Mesendoderm (in vitro differentiated cells): ENCODE measurements at regions not wholly inside any gene's neighbourhood (a gene's known extent, or its start where the extent isn't known, plus 50 kb on each side); places are given as distances from the start of the nearest gene placed in this dataset.

Experiments used
- DNase-seq: peaks from one replicate; pipeline ENCODE4 v3.0.0; 2013
- H2AK5ac ChIP-seq: 2 replicates; pipeline ENCODE4 v1.6.1; 2013; ENCODE audit warnings: low read length, inconsistent platforms
- H2BK120ac ChIP-seq: 2 replicates; pipeline ENCODE4 v1.6.1; 2013; ENCODE audit warnings: low read depth, mild to moderate bottlenecking, low read length, moderate library complexity, mixed read lengths
- H2BK15ac ChIP-seq: replicated peaks from 2 replicates; pipeline ENCODE4 v1.6.1; 2013; ENCODE audit warnings: low read depth, mild to moderate bottlenecking, moderate library complexity
- H2BK5ac ChIP-seq: 2 replicates; pipeline ENCODE4 v1.6.1; 2013; ENCODE audit warnings: low read length, inconsistent platforms
- H3K18ac ChIP-seq: 2 replicates; pipeline ENCODE4 v1.6.1; 2013; ENCODE audit warnings: mild to moderate bottlenecking, low read length, mixed read lengths
- H3K23ac ChIP-seq: one replicate; pipeline ENCODE4 v1.6.1; 2013; ENCODE audit warnings: low read length
- H3K27ac ChIP-seq: 2 replicates; pipeline ENCODE4 v1.5.1; 2013; ENCODE audit warnings: low read depth, mild to moderate bottlenecking, inconsistent platforms, low read length, moderate library complexity
- H3K27me3 ChIP-seq: 2 replicates; pipeline ENCODE4 v1.6.1; 2013; ENCODE audit warnings: low read length, control low read depth, mild to moderate bottlenecking, inconsistent platforms; ENCODE audit not compliant: insufficient read depth, poor library complexity
- H3K36me3 ChIP-seq: 2 replicates; pipeline ENCODE4 v1.6.1; 2013; ENCODE audit warnings: low read length, inconsistent platforms; ENCODE audit not compliant: control insufficient read depth, insufficient read depth
- H3K4ac ChIP-seq: one replicate; pipeline ENCODE4 v1.6.1; 2013; ENCODE audit warnings: low read depth, mild to moderate bottlenecking, low read length, moderate library complexity
- H3K4me1 ChIP-seq: 2 replicates; pipeline ENCODE4 v1.6.1; 2013; ENCODE audit warnings: low read depth, low read length, inconsistent platforms; ENCODE audit not compliant: control insufficient read depth
- H3K4me2 ChIP-seq: 2 replicates; pipeline ENCODE4 v1.6.1; 2013; ENCODE audit warnings: low read length
- H3K4me3 ChIP-seq: 2 replicates; pipeline ENCODE4 v1.5.1; 2013; ENCODE audit warnings: mild to moderate bottlenecking, low read length
- H3K56ac ChIP-seq: one replicate; pipeline ENCODE4 v1.6.1; 2013; ENCODE audit warnings: low read length
- H3K79me1 ChIP-seq: 2 replicates; pipeline ENCODE4 v1.6.1; 2013; ENCODE audit warnings: low read length, inconsistent platforms
- H3K79me2 ChIP-seq: 2 replicates; pipeline ENCODE4 v1.6.1; 2013; ENCODE audit warnings: mild to moderate bottlenecking, low read length; ENCODE audit not compliant: control insufficient read depth, insufficient read depth
- H3K9ac ChIP-seq: 2 replicates; pipeline ENCODE4 v1.6.1; 2013; ENCODE audit warnings: low read length, inconsistent platforms
- H4K5ac ChIP-seq: one replicate; pipeline ENCODE4 v1.6.1; 2013; ENCODE audit warnings: low read length
- H4K8ac ChIP-seq: one replicate; pipeline ENCODE4 v1.6.1; 2013; ENCODE audit warnings: low read depth, mild to moderate bottlenecking, control low read depth, low read length, moderate library complexity
- whole genome bisulfite sequencing: extraction: QIAGEN DNeasy Blood & Tissue Kit; methylation state at CpG from one replicate; pipeline ENCODE4 v1.1.7; 2013; ENCODE audit warnings: low lambda C conversion rate, missing lambda C conversion rate; ENCODE audit not compliant: insufficient coverage; ENCODE audit errors: extremely low coverage; 5-methylcytosine and 5-hydroxymethylcytosine counted together

DNA sequence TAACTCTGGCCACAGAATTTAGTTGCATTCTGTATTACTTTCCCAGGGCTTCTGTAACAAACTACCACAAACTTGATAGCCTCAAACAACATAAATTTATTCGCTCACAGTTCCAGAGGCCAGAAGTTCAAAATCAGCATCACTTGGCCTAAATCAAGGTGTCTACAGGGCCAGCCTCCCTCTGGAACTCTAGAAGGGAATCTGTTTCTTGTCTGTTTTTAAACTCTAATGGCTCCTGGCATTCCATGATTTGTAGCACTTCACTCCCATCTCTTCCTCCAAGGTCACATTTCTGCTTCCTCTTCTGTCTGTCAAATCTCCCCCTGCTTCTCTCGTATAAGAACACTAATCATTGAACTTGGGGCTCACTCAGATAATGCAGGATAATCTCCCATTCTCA is 151.9 kb upstream of the ARPP21 start:
- Histone ChIP-seq H3K9ac (no peak overlapping the region), H2BK5ac (no peak overlapping the region), H4K8ac (no peak overlapping the region), H2BK120ac (no peak overlapping the region), H3K27me3 (no peaks in the 10 kb centered on the region), H3K79me1 (no peaks in the 10 kb centered on the region), H4K5ac (no peak overlapping the region), H3K79me2 (no peaks in the 10 kb centered on the region), H3K4me1 (no peaks in the 10 kb centered on the region), H3K4me2 (no peak overlapping the region), H3K56ac (no peak overlapping the region), H2AK5ac (no peak overlapping the region), H3K4ac (no peak overlapping the region), H3K4me3 (no peak overlapping the region), H3K23ac (no peak overlapping the region), H3K27ac (no peak overlapping the region), H2BK15ac (no peak overlapping the region), H3K36me3 (no peaks in the 10 kb centered on the region), H3K18ac (no peak overlapping the region)
- no peak for DNase-seq
- no CpG with 5 or more reads among the region's 2 CpGs for WGBS

DNA sequence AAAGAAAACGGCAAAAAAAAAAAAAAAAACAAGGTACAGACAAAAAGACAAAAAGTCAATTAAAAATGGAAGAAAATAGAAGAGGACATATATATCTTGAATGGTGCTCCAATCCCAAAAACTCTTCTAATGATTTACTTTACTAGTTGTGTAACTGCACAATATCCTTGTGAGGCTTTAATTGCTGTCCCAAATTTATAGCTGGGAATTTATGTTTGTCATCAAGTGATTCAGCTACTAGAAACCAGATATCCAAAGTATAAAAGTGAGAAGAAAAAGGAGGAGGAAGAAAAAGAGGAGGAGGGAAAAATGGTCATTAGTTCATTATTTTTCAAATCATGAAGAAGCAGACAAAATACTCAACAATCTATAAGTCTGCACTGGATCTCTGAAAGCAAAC is 150.8 kb upstream of the ARPP21 start:
- Histone ChIP-seq H3K27me3 (no peaks in the 10 kb centered on the region), H4K8ac (no peak overlapping the region), H3K9ac (no peak overlapping the region), H3K79me1 (no peaks in the 10 kb centered on the region), H3K27ac (no peak overlapping the region), H3K4me3 (no peak overlapping the region), H2BK120ac (no peak overlapping the region), H4K5ac (no peak overlapping the region), H2AK5ac (no peak overlapping the region), H3K18ac (no peak overlapping the region), H2BK15ac (no peak overlapping the region), H3K4ac (no peak overlapping the region), H3K4me2 (no peak overlapping the region), H3K56ac (no peak overlapping the region), H3K23ac (no peak overlapping the region), H3K36me3 (no peaks in the 10 kb centered on the region), H3K4me1 (no peaks in the 10 kb centered on the region), H2BK5ac (no peak overlapping the region), H3K79me2 (no peaks in the 10 kb centered on the region)
- WGBS: no CpG with 5 or more reads among the region's 1 CpG
- DNase-seq: no peak

DNA sequence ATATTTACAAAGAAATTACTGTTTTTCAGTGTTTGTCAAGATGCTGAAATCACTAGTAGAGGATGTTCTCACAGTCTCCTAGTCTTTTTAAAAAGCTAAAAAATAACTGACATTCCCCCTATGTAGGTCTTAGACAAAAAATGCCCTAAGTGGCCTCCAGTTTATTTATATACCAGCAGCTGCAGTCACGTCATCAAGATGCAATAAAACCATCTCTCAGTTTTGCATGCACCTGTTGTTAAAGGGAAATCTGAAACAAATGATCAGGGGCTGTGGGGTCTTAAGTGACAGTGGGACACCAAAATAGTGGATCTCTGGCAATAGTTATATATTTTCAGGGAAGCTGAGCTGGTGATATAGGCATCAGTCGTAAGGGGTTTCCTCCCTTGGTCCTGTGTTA is 146.5 kb upstream of the ARPP21 start:
- Histone ChIP-seq H2BK5ac (no peak overlapping the region), H3K9ac (no peak overlapping the region), H3K4me2 (no peak overlapping the region), H3K23ac (no peak overlapping the region), H2AK5ac (no peak overlapping the region), H2BK15ac (no peak overlapping the region), H3K4ac (no peak overlapping the region), H4K5ac (no peak overlapping the region), H3K79me1 (no peaks in the 10 kb centered on the region), H2BK120ac (no peak overlapping the region), H4K8ac (no peak overlapping the region), H3K79me2 (no peaks in the 10 kb centered on the region), H3K27ac (no peak overlapping the region), H3K18ac (no peak overlapping the region), H3K4me1 (no peaks in the 10 kb centered on the region), H3K27me3 (no peaks in the 10 kb centered on the region), H3K4me3 (no peak overlapping the region), H3K36me3 (no peaks in the 10 kb centered on the region), H3K56ac (no peak overlapping the region)
- no CpG with 5 or more reads among the region's 2 CpGs for WGBS
- no peak for DNase-seq

DNA sequence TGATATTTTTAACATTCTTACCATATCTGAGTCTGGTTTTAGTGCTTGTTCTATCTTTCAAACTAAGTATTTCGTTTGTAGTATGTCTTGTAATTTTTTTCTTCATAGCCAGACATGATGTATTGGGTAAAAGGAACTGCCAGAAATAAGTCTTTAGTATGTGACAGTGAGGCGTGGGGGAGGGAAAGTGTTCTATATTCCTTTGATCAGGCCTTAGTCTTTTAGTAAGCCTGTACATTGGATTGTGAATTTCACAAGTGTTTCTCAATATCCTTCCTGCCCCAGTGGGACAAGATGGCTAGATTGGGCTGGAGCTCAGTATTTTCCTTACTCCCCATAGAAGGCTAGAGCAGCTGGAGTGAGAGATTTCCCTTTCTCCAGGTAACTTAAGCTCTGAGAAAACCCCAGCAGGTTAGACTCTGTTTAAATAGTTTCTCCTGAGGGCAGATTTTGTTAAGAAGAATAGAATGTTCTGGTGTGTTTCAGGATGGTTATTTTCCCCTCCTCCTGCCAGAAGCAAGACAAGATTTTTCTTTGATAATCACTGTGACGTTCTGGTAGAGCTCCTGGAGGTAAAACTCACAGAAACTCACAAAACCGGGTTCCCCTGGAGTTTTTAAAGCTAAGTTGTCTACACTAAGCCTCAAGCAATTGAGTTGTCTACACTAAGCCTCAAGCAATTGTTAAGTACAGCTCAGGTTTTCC is 140.7 kb upstream of the ARPP21 start:
- H3K4ac ChIP-seq: no peak overlapping the region
- peak overlapping the region; percentile 51 for H3K18ac ChIP-seq
- no peaks in the 10 kb centered on the region for H3K79me1 ChIP-seq
- H3K4me2 ChIP-seq: no peak overlapping the region
- H3K23ac ChIP-seq: no peak overlapping the region
- no CpG with 5 or more reads among the region's 4 CpGs for WGBS
- H3K56ac ChIP-seq: no peak overlapping the region
- DNase-seq: no peak
- no peaks in the 10 kb centered on the region for H3K4me1 ChIP-seq
- H2BK15ac ChIP-seq: no peak overlapping the region
- no peak overlapping the region for H4K5ac ChIP-seq
- H2BK5ac ChIP-seq: no peak overlapping the region
- H2BK120ac ChIP-seq: no peak overlapping the region
- no peak overlapping the region for H3K9ac ChIP-seq
- H3K27ac ChIP-seq: no peak overlapping the region
- H2AK5ac ChIP-seq: no peak overlapping the region
- no peaks in the 10 kb centered on the region for H3K79me2 ChIP-seq
- no peaks in the 10 kb centered on the region for H3K36me3 ChIP-seq
- no peak overlapping the region for H4K8ac ChIP-seq
- no peaks in the 10 kb centered on the region for H3K27me3 ChIP-seq
- H3K4me3 ChIP-seq: no peak overlapping the region

DNA sequence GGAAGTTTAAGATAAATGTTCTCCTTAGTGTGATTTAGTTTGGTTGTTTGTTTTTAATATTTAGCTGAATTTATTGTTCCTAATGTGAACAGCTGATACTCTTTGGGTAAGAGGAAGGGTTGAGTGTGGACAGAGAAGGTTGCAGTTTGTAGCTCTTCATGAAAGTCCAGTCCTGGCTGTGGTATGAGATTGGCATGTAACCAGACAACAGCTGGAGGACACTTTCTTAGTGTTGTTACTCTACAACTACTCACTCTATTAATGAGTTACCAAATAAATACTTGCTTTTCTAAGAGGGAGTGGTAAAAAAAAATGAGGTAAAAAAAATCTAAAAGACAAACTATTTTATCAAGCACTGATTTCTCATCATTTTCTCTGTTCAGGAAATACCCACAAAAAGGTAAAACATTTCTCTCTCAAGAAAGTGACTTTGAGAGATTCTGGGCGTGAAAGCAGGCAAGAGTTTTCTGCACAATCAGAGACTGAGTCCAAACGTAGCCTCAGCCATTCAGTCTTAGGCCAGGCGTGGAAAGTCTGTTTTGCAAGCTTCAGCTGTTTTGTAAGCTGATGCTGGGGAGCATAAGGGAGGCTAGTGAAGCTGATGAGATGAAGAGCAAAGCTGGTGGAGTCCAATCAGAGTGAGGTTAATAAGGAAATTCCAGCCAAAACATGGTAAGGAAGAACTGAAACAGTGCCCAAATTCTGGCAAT is 138.5 kb upstream of the ARPP21 start:
- no peak overlapping the region for H3K18ac ChIP-seq
- H3K4me3 ChIP-seq: no peak overlapping the region
- peaks cover 2% of the 10 kb centered on the region for H3K4me1 ChIP-seq
- no peaks in the 10 kb centered on the region for H3K36me3 ChIP-seq
- H3K4ac ChIP-seq: no peak overlapping the region
- no peak overlapping the region for H4K8ac ChIP-seq
- no peak overlapping the region for H2BK5ac ChIP-seq
- H2BK120ac ChIP-seq: no peak overlapping the region
- no peak for DNase-seq
- no peak overlapping the region for H3K4me2 ChIP-seq
- WGBS: no CpG with 5 or more reads among the region's 3 CpGs
- no peak overlapping the region for H2BK15ac ChIP-seq
- H2AK5ac ChIP-seq: no peak overlapping the region
- no peak overlapping the region for H3K56ac ChIP-seq
- H3K9ac ChIP-seq: no peak overlapping the region
- no peak overlapping the region for H3K27ac ChIP-seq
- H3K27me3 ChIP-seq: no peaks in the 10 kb centered on the region
- no peaks in the 10 kb centered on the region for H3K79me2 ChIP-seq
- no peaks in the 10 kb centered on the region for H3K79me1 ChIP-seq
- H3K23ac ChIP-seq: no peak overlapping the region
- no peak overlapping the region for H4K5ac ChIP-seq

DNA sequence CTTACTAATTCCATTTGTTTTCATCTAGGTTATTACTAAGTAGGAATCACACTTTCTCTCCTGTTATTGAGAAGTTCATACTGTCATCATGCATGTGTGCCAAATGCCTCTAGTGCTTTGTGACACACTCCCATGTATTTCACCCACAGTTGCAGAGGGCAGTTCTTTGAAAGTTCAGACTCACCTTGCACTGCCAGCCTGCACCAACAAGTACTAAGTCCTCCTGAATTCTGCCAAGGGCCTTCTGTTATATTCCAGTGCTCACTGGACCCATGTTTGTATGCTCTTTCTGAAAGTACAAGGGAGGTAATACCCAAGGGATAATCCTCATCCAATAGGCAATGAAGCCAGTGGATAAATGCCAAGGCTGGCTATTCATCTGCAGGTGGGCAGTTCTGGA is 136.6 kb upstream of the ARPP21 start:
- Histone ChIP-seq H4K5ac (no peak overlapping the region), H2AK5ac (no peak overlapping the region), H3K9ac (no peak overlapping the region), H2BK5ac (no peak overlapping the region), H3K36me3 (no peaks in the 10 kb centered on the region), H3K4me1 (peaks cover 2% of the 10 kb centered on the region), H3K27me3 (no peaks in the 10 kb centered on the region), H3K4me2 (no peak overlapping the region), H3K27ac (no peak overlapping the region), H3K23ac (no peak overlapping the region), H3K79me2 (no peaks in the 10 kb centered on the region), H2BK120ac (no peak overlapping the region), H3K4me3 (no peak overlapping the region), H3K56ac (no peak overlapping the region), H3K79me1 (no peaks in the 10 kb centered on the region), H3K18ac (no peak overlapping the region), H3K4ac (no peak overlapping the region), H4K8ac (no peak overlapping the region), H2BK15ac (no peak overlapping the region)
- no peak for DNase-seq
